Endodermal cell (in vitro differentiated cells): ENCODE measurements at regions not wholly inside any gene's neighbourhood (a gene's known extent, or its start where the extent isn't known, plus 50 kb on each side); places are given as distances from the start of the nearest gene placed in this dataset.
"Not testable (repeated sequence)": the region's sequence is repeated elsewhere in the genome, so short reads cannot be mapped to it uniquely, and the experiment has no call there.

Source experiments
- DNase-seq: peaks from one replicate; pipeline ENCODE4 v3.0.0-alpha.2; 2017
- H3K27ac ChIP-seq: 2 replicates; pipeline ENCODE4 v1.5.1; 2013; ENCODE audit warnings: mild to moderate bottlenecking, low read depth, low read length, moderate library complexity
- H3K27me3 ChIP-seq: 2 replicates; pipeline ENCODE4 v1.6.1; 2013; ENCODE audit warnings: mild to moderate bottlenecking, low read length, moderate library complexity; ENCODE audit not compliant: insufficient read depth, control insufficient read depth, poor library complexity, severe bottlenecking
- H3K36me3 ChIP-seq: 2 replicates; pipeline ENCODE4 v1.7.0; 2013; ENCODE audit warnings: mild to moderate bottlenecking, low read length, moderate library complexity; ENCODE audit not compliant: control insufficient read depth, insufficient read depth
- H3K4me1 ChIP-seq: one replicate; pipeline ENCODE4 v1.7.0; 2013; ENCODE audit warnings: low read length; ENCODE audit not compliant: control insufficient read depth, insufficient read depth
- H3K4me3 ChIP-seq: 2 replicates; pipeline ENCODE4 v1.5.1; 2013; ENCODE audit warnings: mild to moderate bottlenecking, low read length, moderate library complexity
- H3K9ac ChIP-seq: 2 replicates; pipeline ENCODE4 v1.6.1; 2013; ENCODE audit warnings: mild to moderate bottlenecking, low read length, moderate library complexity; ENCODE audit not compliant: poor library complexity, severe bottlenecking; ENCODE audit errors: extremely low read depth
- H3K9me3 ChIP-seq: 2 replicates; pipeline ENCODE4 v1.6.1; 2013; ENCODE audit warnings: mild to moderate bottlenecking, low read length, moderate library complexity; ENCODE audit not compliant: control insufficient read depth
- H3K27ac Mint-ChIP-seq: 2 replicates; pipeline ENCODE4 v1.8.0; 2020; ENCODE audit warnings: mixed read lengths
- H3K27me3 Mint-ChIP-seq: 2 replicates; pipeline ENCODE4 v1.8.0; 2021; ENCODE audit warnings: mild to moderate bottlenecking, mixed read lengths; ENCODE audit not compliant: insufficient read depth
- H3K36me3 Mint-ChIP-seq: 2 replicates; pipeline ENCODE4 v1.8.0; 2020; ENCODE audit warnings: low read depth, mixed read lengths
- H3K4me1 Mint-ChIP-seq: 2 replicates; pipeline ENCODE4 v1.8.0; 2020; ENCODE audit warnings: mixed read lengths
- H3K4me3 Mint-ChIP-seq: 2 replicates; pipeline ENCODE4 v1.8.0; 2020; ENCODE audit warnings: mild to moderate bottlenecking, moderate library complexity, mixed read lengths
- H3K9me3 Mint-ChIP-seq: 2 replicates; pipeline ENCODE4 v1.8.0; 2020; ENCODE audit warnings: mild to moderate bottlenecking, mixed read lengths
- CTCF ChIP-seq: fragments of 200-600 bp; sonication (generic); conservative IDR thresholded peaks from 2 replicates; pipeline ENCODE4 v1.5.0; 2021; ENCODE audit warnings: antibody characterized with exemption, mild to moderate bottlenecking
- WGBS, 2 experiments: methylation state at CpG; one replicate each; pipeline versions ENCODE4 v1.1.5 to v1.1.7; 2013; ENCODE audit warnings: missing lambda C conversion rate in 2 of 2, mixed read lengths in 1 of 2; ENCODE audit not compliant: insufficient coverage in 1 of 2, insufficient read length in 1 of 2; 5-methylcytosine and 5-hydroxymethylcytosine counted together

- no peaks in the 10 kb centered on the region for H3K9me3 Mint-ChIP-seq
- no peaks in the 10 kb centered on the region for H3K36me3 Mint-ChIP-seq
- H3K36me3 ChIP-seq: no peaks in the 10 kb centered on the region
- H3K4me3 ChIP-seq: no peak overlapping the region
- TF ChIP-seq CTCF: no peak
- no peaks in the 10 kb centered on the region for H3K27me3 Mint-ChIP-seq
- no peak overlapping the region for H3K27ac ChIP-seq
- H3K4me1 Mint-ChIP-seq: no peaks in the 10 kb centered on the region
- H3K4me3 Mint-ChIP-seq: no peak overlapping the region
- no peak overlapping the region for H3K9ac ChIP-seq
- H3K4me1 ChIP-seq: no peaks in the 10 kb centered on the region
- WGBS, 2 experiments: 86 to 92% methylated on average over 1 of the region's 1 CpG
- no peak overlapping the region for H3K27ac Mint-ChIP-seq
- H3K27me3 ChIP-seq: no peaks in the 10 kb centered on the region
- DNase-seq: no peak
- no peaks in the 10 kb centered on the region for H3K9me3 ChIP-seq
Observed at GRCh38 chr13:68550330-68550729, 1320.2 kb upstream of the PCDH9 start.

- H3K27me3 ChIP-seq: no peaks in the 10 kb centered on the region
- H3K4me1 ChIP-seq: no peaks in the 10 kb centered on the region
- H3K9ac ChIP-seq: no peak overlapping the region
- no peak for DNase-seq
- H3K27ac Mint-ChIP-seq: no peak overlapping the region
- WGBS, 2 experiments: 76% methylated on average over 2 of the region's 2 CpGs; no CpG with 5 or more reads in 1 of the 2 experiments
- no peaks in the 10 kb centered on the region for H3K9me3 Mint-ChIP-seq
- H3K4me3 Mint-ChIP-seq: no peak overlapping the region
- H3K36me3 ChIP-seq: no peaks in the 10 kb centered on the region
- no peaks in the 10 kb centered on the region for H3K9me3 ChIP-seq
- no peaks in the 10 kb centered on the region for H3K36me3 Mint-ChIP-seq
- no peak for TF ChIP-seq CTCF
- no peaks in the 10 kb centered on the region for H3K4me1 Mint-ChIP-seq
- H3K27ac ChIP-seq: no peak overlapping the region
- no peaks in the 10 kb centered on the region for H3K27me3 Mint-ChIP-seq
- no peak overlapping the region for H3K4me3 ChIP-seq
Observed at GRCh38 chr13:68540244-68540643, 1310.1 kb upstream of the PCDH9 start.

- Mint-ChIP-seq H3K4me3 (no peak overlapping the region), H3K36me3 (no peaks in the 10 kb centered on the region), H3K4me1 (peaks cover 2% of the 10 kb centered on the region), H3K27me3 (no peaks in the 10 kb centered on the region), H3K9me3 (no peaks in the 10 kb centered on the region), H3K27ac (no peak overlapping the region)
- WGBS, 2 experiments: no CpG with 5 or more reads among the region's 1 CpG
- DNase-seq: no peak
- Histone ChIP-seq H3K4me1 (no peaks in the 10 kb centered on the region), H3K9ac (no peak overlapping the region), H3K9me3 (no peaks in the 10 kb centered on the region), H3K27me3 (no peaks in the 10 kb centered on the region), H3K27ac (no peak overlapping the region), H3K36me3 (no peaks in the 10 kb centered on the region), H3K4me3 (no peak overlapping the region)
- no peak for TF ChIP-seq CTCF
Observed at GRCh38 chr13:68535329-68535728, 1305.2 kb upstream of the PCDH9 start.

GRCh38 chr13:68527167-68527566 lies 1297.0 kb upstream of the PCDH9 start:
- not testable (repeated sequence) for H3K27ac Mint-ChIP-seq, H3K36me3 Mint-ChIP-seq, H3K4me1 Mint-ChIP-seq, H3K27ac ChIP-seq, H3K27me3 ChIP-seq, H3K4me3 Mint-ChIP-seq, H3K9ac ChIP-seq, H3K36me3 ChIP-seq, H3K4me3 ChIP-seq, H3K9me3 ChIP-seq, H3K4me1 ChIP-seq, H3K27me3 Mint-ChIP-seq, DNase-seq
- peaks cover 37% of the 10 kb centered on the region for H3K9me3 Mint-ChIP-seq
- 60 to 94% methylated on average over 1 of the region's 1 CpG for WGBS, 2 experiments
